H1 (cell line): ENCODE measurements at regions not wholly inside any gene's neighbourhood (a gene's known extent, or its start where the extent isn't known, plus 50 kb on each side); places are given as distances from the start of the nearest gene placed in this dataset.

Source experiments
- CTCF ChIA-PET: fragments of 300-600 bp; sonication (Branson Sonifier 250); formaldehyde crosslinking; loops from one replicate; lab custom pipeline; 2021; ENCODE audit not compliant: partially characterized antibody; lab: Charles Lee
- POLR2A ChIA-PET: fragments of 300-600 bp; sonication (Branson Sonifier 250); formaldehyde crosslinking; loops from one replicate; lab custom pipeline; 2021; ENCODE audit warnings: inconsistent platforms; ENCODE audit not compliant: partially characterized antibody; lab: Charles Lee
- DNase-seq, 2 experiments: peaks; one replicate each; pipeline versions ENCODE4 v3.0.0 to v3.0.0-alpha.2; 2010 to 2022; ENCODE audit warnings: low spot score in 2 of 2, low read depth in 1 of 2, mixed read lengths in 1 of 2
- FAIRE-seq: peaks from 2 replicates; lab custom pipeline; 2011; peaks lifted over from hg19 to GRCh38; lab: Jason Lieb, UNC
- H2AFZ ChIP-seq: 2 replicates; pipeline ENCODE4 v1.8.1; 2012; ENCODE audit warnings: low read length, inconsistent platforms
- H2AK5ac ChIP-seq: 2 replicates; pipeline ENCODE4 v1.6.1; 2013; ENCODE audit warnings: low read depth, low read length
- H2BK120ac ChIP-seq: replicated peaks from 2 replicates; pipeline ENCODE3; 2013; ENCODE audit warnings: low read depth, low read length, inconsistent platforms
- H2BK12ac ChIP-seq: 2 replicates; pipeline ENCODE4 v1.6.1; 2013; ENCODE audit warnings: low read depth, low read length
- H2BK15ac ChIP-seq: 2 replicates; pipeline ENCODE4 v1.6.1; 2013; ENCODE audit warnings: low read length
- H2BK20ac ChIP-seq: 2 replicates; pipeline ENCODE4 v1.6.1; 2013; ENCODE audit warnings: low read length
- H2BK5ac ChIP-seq: 2 replicates; pipeline ENCODE4 v1.6.1; 2013; ENCODE audit warnings: low read depth, low read length
- H3K14ac ChIP-seq: 2 replicates; pipeline ENCODE4 v1.6.1; 2013; ENCODE audit warnings: inconsistent platforms; ENCODE audit not compliant: insufficient read length
- H3K18ac ChIP-seq: 2 replicates; pipeline ENCODE4 v1.6.1; 2013; ENCODE audit warnings: low read length; ENCODE audit errors: extremely low read depth
- H3K23ac ChIP-seq: 2 replicates; pipeline ENCODE4 v1.6.1; 2013; ENCODE audit warnings: inconsistent platforms; ENCODE audit not compliant: insufficient read length
- H3K23me2 ChIP-seq: 2 replicates; pipeline ENCODE4 v1.6.1; 2013; ENCODE audit warnings: low read depth, low read length
- H3K27ac ChIP-seq: 2 replicates; pipeline ENCODE4 v1.6.1; 2011; ENCODE audit warnings: low read depth, low read length, inconsistent platforms
- H3K27me3 ChIP-seq, 4 experiments: replicated peaks in 1 of 4; 1 replicate in 1 of 4; 2 replicates in 3 of 4; pipeline versions ENCODE4 v1.6.1 to v1.8.1; 2011 to 2013; ENCODE audit warnings: low read length in 3 of 4, mild to moderate bottlenecking in 3 of 4, inconsistent platforms in 2 of 4, mixed read lengths in 2 of 4, moderate library complexity in 1 of 4; ENCODE audit not compliant: control insufficient read depth in 3 of 4, insufficient read depth in 3 of 4; ENCODE audit errors: extremely low read depth in 1 of 4
- H3K36me3 ChIP-seq, 4 experiments: 2 replicates each; pipeline versions ENCODE4 v1.6.1 to v1.8.1; 2011 to 2013; ENCODE audit warnings: mild to moderate bottlenecking in 4 of 4, low read length in 3 of 4, moderate library complexity in 2 of 4, control low read depth in 1 of 4, inconsistent platforms in 1 of 4; ENCODE audit not compliant: insufficient read depth in 4 of 4, control insufficient read depth in 2 of 4
- H3K4ac ChIP-seq: replicated peaks from 2 replicates; pipeline ENCODE3; 2013; ENCODE audit warnings: low read length, low read depth, mixed read lengths, inconsistent platforms; ENCODE audit not compliant: insufficient read length
- H3K4me1 ChIP-seq, 4 experiments: replicated peaks in 1 of 4; 1 replicate in 1 of 4; 2 replicates in 3 of 4; pipeline versions ENCODE4 v1.6.1 to v1.8.1; 2011 to 2013; ENCODE audit warnings: low read length in 3 of 4, inconsistent platforms in 2 of 4, mixed read lengths in 1 of 4; ENCODE audit not compliant: insufficient read depth in 4 of 4, control insufficient read depth in 3 of 4
- H3K4me2 ChIP-seq, 2 experiments: 2 replicates each; pipeline versions ENCODE4 v1.6.1 to v1.8.1; 2011 to 2013; ENCODE audit warnings: low read depth in 2 of 2, low read length in 2 of 2, control low read depth in 1 of 2, inconsistent platforms in 1 of 2, mild to moderate bottlenecking in 1 of 2; ENCODE audit not compliant: insufficient read depth in 1 of 2
- H3K4me3 ChIP-seq, 4 experiments: fragments of 200-600, 300-600 bp in 1 of 4; sonication (generic), shearing (Covaris generic), sonication (Bioruptor Twin) in 1 of 4; 2 replicates each; pipeline versions ENCODE4 v1.5.1 to v1.8.1; 2011 to 2016; ENCODE audit warnings: low read length in 4 of 4, low read depth in 3 of 4, control low read depth in 2 of 4, inconsistent platforms in 2 of 4, mild to moderate bottlenecking in 2 of 4, mixed read lengths in 1 of 4, moderate library complexity in 1 of 4; ENCODE audit not compliant: insufficient read depth in 2 of 4; ENCODE audit errors: extremely low read depth in 1 of 4
- H3K56ac ChIP-seq: replicated peaks from 2 replicates; pipeline ENCODE3; 2013; ENCODE audit warnings: low read depth, mild to moderate bottlenecking, mixed read lengths, low read length, inconsistent platforms; ENCODE audit not compliant: insufficient read length
- H3K79me1 ChIP-seq: 2 replicates; pipeline ENCODE4 v1.6.1; 2013; ENCODE audit warnings: low read depth, low read length, control low read depth
- H3K79me2 ChIP-seq, 2 experiments: 2 replicates each; pipeline versions ENCODE4 v1.6.1 to v1.8.1; 2012 to 2013; ENCODE audit warnings: low read length in 2 of 2, mild to moderate bottlenecking in 2 of 2, inconsistent platforms in 1 of 2; ENCODE audit not compliant: insufficient read depth in 2 of 2, control insufficient read depth in 1 of 2
- H3K9ac ChIP-seq, 4 experiments: replicated peaks in 1 of 4; 1 replicate in 1 of 4; 2 replicates in 3 of 4; pipeline versions ENCODE4 v1.6.1 to v1.8.1; 2011 to 2013; ENCODE audit warnings: low read depth in 3 of 4, low read length in 3 of 4, control low read depth in 2 of 4, mild to moderate bottlenecking in 2 of 4, moderate library complexity in 2 of 4, inconsistent platforms in 1 of 4; ENCODE audit errors: extremely low read depth in 1 of 4
- H3K9me3 ChIP-seq, 2 experiments: 2 replicates each; pipeline versions ENCODE4 v1.6.1 to v1.8.1; 2012 to 2013; ENCODE audit warnings: mild to moderate bottlenecking in 2 of 2, moderate library complexity in 2 of 2, control low read depth in 1 of 2, inconsistent platforms in 1 of 2, low read depth in 1 of 2, low read length in 1 of 2, mixed read lengths in 1 of 2; ENCODE audit not compliant: insufficient read depth in 2 of 2
- H4K20me1 ChIP-seq, 2 experiments: replicated peaks in 1 of 2; 2 replicates each; pipeline versions ENCODE3 to v1.8.1; 2011 to 2013; ENCODE audit warnings: inconsistent platforms in 2 of 2, low read length in 2 of 2, mild to moderate bottlenecking in 1 of 2; ENCODE audit not compliant: insufficient read depth in 2 of 2, control insufficient read depth in 1 of 2
- H4K5ac ChIP-seq: 2 replicates; pipeline ENCODE4 v1.6.1; 2013; ENCODE audit warnings: low read length, low read depth, mixed read lengths, inconsistent platforms; ENCODE audit not compliant: insufficient read length
- H4K8ac ChIP-seq: 2 replicates; pipeline ENCODE4 v1.8.0; 2013; ENCODE audit warnings: mild to moderate bottlenecking, moderate library complexity, low read length, inconsistent platforms; ENCODE audit not compliant: insufficient read depth; ENCODE audit errors: extremely low read depth
- H4K91ac ChIP-seq: replicated peaks from 2 replicates; pipeline ENCODE3; 2013; ENCODE audit warnings: low read length, mixed read lengths, inconsistent platforms; ENCODE audit not compliant: insufficient read length
- ATF2 ChIP-seq: IDR thresholded peaks from 2 replicates; pipeline ENCODE4 v1.6.1; 2012; ENCODE audit warnings: low read length, inconsistent platforms
- EZH2 ChIP-seq: fragments of 200-600 bp; sonication (generic); IDR thresholded peaks from 2 replicates; pipeline ENCODE4 v1.7.1; 2012; ENCODE audit warnings: low read depth, mild to moderate bottlenecking, moderate library complexity, low read length, inconsistent platforms; ENCODE audit not compliant: severe bottlenecking
- POLR2AphosphoS5 ChIP-seq: IDR thresholded peaks from 2 replicates; pipeline ENCODE4 v1.6.1; 2011; ENCODE audit warnings: low read depth, low read length
- RNF2 ChIP-seq: fragments of 200-900, 300-1000 bp; sonication (generic); IDR thresholded peaks from 2 replicates; pipeline ENCODE4 v1.7.1; 2016; ENCODE audit warnings: borderline replicate concordance, low read depth, mild to moderate bottlenecking, antibody characterized with exemption, low read length; ENCODE audit not compliant: poor library complexity, severe bottlenecking; ENCODE audit errors: missing control alignments
- RXRA ChIP-seq: IDR thresholded peaks from 2 replicates; pipeline ENCODE4 v1.6.1; 2011; ENCODE audit warnings: low read depth, mild to moderate bottlenecking, low read length, moderate library complexity; ENCODE audit not compliant: insufficient read depth
- SRF ChIP-seq: IDR thresholded peaks from 2 replicates; pipeline ENCODE4 v1.6.1; 2011; ENCODE audit warnings: mild to moderate bottlenecking, low read depth, low read length, moderate library complexity
- SUZ12 ChIP-seq: fragments of 200-600 bp; sonication (generic); IDR thresholded peaks from 2 replicates; pipeline ENCODE4 v1.6.1; 2012; ENCODE audit warnings: mild to moderate bottlenecking, inconsistent platforms, low read length, moderate library complexity, mixed read lengths
- TAF1 ChIP-seq: IDR thresholded peaks from 2 replicates; pipeline ENCODE4 v1.6.1; 2011; ENCODE audit warnings: mild to moderate bottlenecking, low read depth, low read length
- TCF12 ChIP-seq: IDR thresholded peaks from 2 replicates; pipeline ENCODE4 v1.6.1; 2011; ENCODE audit warnings: low read depth, mild to moderate bottlenecking, low read length
- TEAD4 ChIP-seq: IDR thresholded peaks from 2 replicates; pipeline ENCODE4 v1.6.1; 2012; ENCODE audit warnings: low read depth, low read length, inconsistent platforms, mixed read lengths
- WGBS, 2 experiments: shearing (Covaris generic) in 1 of 2; methylation state at CpG; one replicate each; pipeline versions ENCODE4 v1.1.6 to v1.1.7; 2013 to 2015; ENCODE audit warnings: low lambda C conversion rate in 2 of 2, mixed read lengths in 2 of 2, inconsistent platforms in 1 of 2, low coverage in 1 of 2, missing lambda C conversion rate in 1 of 2; ENCODE audit not compliant: insufficient replicate concordance in 2 of 2, insufficient coverage in 1 of 2, insufficient read length in 1 of 2; ENCODE audit errors: extremely low coverage in 1 of 2, missing lambda C conversion rate in 1 of 2; 5-methylcytosine and 5-hydroxymethylcytosine counted together

- no peak overlapping the region for H2BK20ac ChIP-seq
- WGBS, 2 experiments, result 9% methylated on average over 28 of the region's 28 CpGs; no CpG with 5 or more reads in 1 of the 2 experiments
- H3K4me1 ChIP-seq, result peaks cover 6 to 27% (median 17%) of the 10 kb centered on the region in 4 experiments
- peaks cover 31 to 66% (median 54%) of the 10 kb centered on the region in 4 experiments for H3K27me3 ChIP-seq
- no peaks in the 10 kb centered on the region for H3K9me3 ChIP-seq
- peak overlapping the region in 1 of 4 experiments; percentile 55; a peak in 1 of 8 replicates for H3K4me3 ChIP-seq
- POLR2A ChIA-PET, result no interaction called here
- H3K79me1 ChIP-seq, result no peaks in the 10 kb centered on the region
- H3K9ac ChIP-seq, result no peak overlapping the region
- peak overlapping the region; percentile 69 to 72; a peak in 3 of 4 replicates for H3K4me2 ChIP-seq
- no peak overlapping the region for H3K56ac ChIP-seq
- H4K8ac ChIP-seq, result no peak overlapping the region
- no peak overlapping the region for H2BK5ac ChIP-seq
- H3K23ac ChIP-seq, result no peak overlapping the region
- no peak overlapping the region for H2BK12ac ChIP-seq
- no peak overlapping the region for H2BK120ac ChIP-seq
- H2AK5ac ChIP-seq, result no peak overlapping the region
- no peak overlapping the region for H2AFZ ChIP-seq
- no peak overlapping the region for H3K14ac ChIP-seq
- H4K20me1 ChIP-seq, result peaks cover 2 to 4% of the 10 kb centered on the region in 2 experiments
- H4K91ac ChIP-seq, result no peak overlapping the region
- CTCF ChIA-PET, result interaction anchor here (1.3 to 2.6 kb wide), 9 partner anchors 46 to 547 kb away, joined by 3 to 13 read pairs (median 5); no protein-coding TSS in a partner anchor
- H2BK15ac ChIP-seq, result no peak overlapping the region
- no peaks in the 10 kb centered on the region for H3K36me3 ChIP-seq
- no peaks in the 10 kb centered on the region for H3K79me2 ChIP-seq
- no peak overlapping the region for H4K5ac ChIP-seq
- peaks cover 12% of the 10 kb centered on the region for H3K23me2 ChIP-seq
- H3K27ac ChIP-seq, result no peak overlapping the region
- H3K18ac ChIP-seq, result no peak overlapping the region
- DNase-seq (peak in 1 of 2 experiments; percentile 51), FAIRE-seq (no peak)
- no peak overlapping the region for H3K4ac ChIP-seq
- TF ChIP-seq TEAD4 (no peak), ATF2 (no peak), RXRA (no peak), RNF2 (peak; percentile 55), TAF1 (no peak), EZH2 (peak; percentile 71), TCF12 (0 out of 2 replicates have a peak, but pooled peaks have one; percentile 25), SUZ12 (peak; percentile 66), SRF (no peak), POLR2AphosphoS5 (no peak)
Measured at GRCh38 chr5:88144219-88145001, 124.2 kb downstream of the TMEM161B start.
